Parathyroid adenoma (tissue), 2 donors: ENCODE measurements at regions not wholly inside any gene's neighbourhood (a gene's known extent, or its start where the extent isn't known, plus 50 kb on each side); places are given as distances from the start of the nearest gene placed in this dataset.

Experiments
- H2AFZ ChIP-seq: fragments of 300-600 bp; sonication (generic); one replicate; pipeline ENCODE4 v1.7.0; 2017; ENCODE audit warnings: antibody characterized with exemption, mild to moderate bottlenecking
- H3K27ac ChIP-seq: fragments of 300-600 bp; sonication (generic); one replicate; pipeline ENCODE4 v1.7.0; 2017
- H3K27me3 ChIP-seq: fragments of 300-600 bp; sonication (generic); one replicate; pipeline ENCODE4 v1.7.0; 2017; ENCODE audit warnings: low read length; ENCODE audit not compliant: control insufficient read depth, insufficient read depth
- H3K36me3 ChIP-seq: fragments of 300-600 bp; sonication (generic); one replicate; pipeline ENCODE4 v1.7.0; 2017; ENCODE audit warnings: low read length; ENCODE audit not compliant: control insufficient read depth, insufficient read depth
- H3K4me1 ChIP-seq: fragments of 300-600 bp; sonication (generic); one replicate; pipeline ENCODE4 v1.7.0; 2017; ENCODE audit warnings: control low read depth
- H3K4me2 ChIP-seq: fragments of 300-600 bp; sonication (generic); one replicate; pipeline ENCODE4 v1.7.0; 2017; ENCODE audit warnings: low read length
- H3K4me3 ChIP-seq: fragments of 300-600 bp; sonication (generic); one replicate; pipeline ENCODE4 v1.7.0; 2017; ENCODE audit warnings: low read depth, low read length
- H3K79me2 ChIP-seq: fragments of 300-600 bp; sonication (generic); one replicate; pipeline ENCODE4 v1.7.0; 2017; ENCODE audit warnings: control low read depth
- H3K9ac ChIP-seq: fragments of 300-600 bp; sonication (generic); one replicate; pipeline ENCODE4 v1.7.0; 2017; ENCODE audit warnings: mild to moderate bottlenecking
- H3K9me3 ChIP-seq: fragments of 300-600 bp; sonication (generic); one replicate; pipeline ENCODE4 v1.7.0; 2017; ENCODE audit warnings: low read length; ENCODE audit not compliant: control insufficient read depth
- TF ChIP-seq, protein P1 (sequence below): fragments of 300-600 bp; sonication (generic); IDR thresholded peaks from one replicate; pipeline ENCODE4 v1.7.0; 2017; ENCODE audit warnings: antibody characterized with exemption, mild to moderate bottlenecking
- donor health status: primary hyperparathyroidism.

DNA sequence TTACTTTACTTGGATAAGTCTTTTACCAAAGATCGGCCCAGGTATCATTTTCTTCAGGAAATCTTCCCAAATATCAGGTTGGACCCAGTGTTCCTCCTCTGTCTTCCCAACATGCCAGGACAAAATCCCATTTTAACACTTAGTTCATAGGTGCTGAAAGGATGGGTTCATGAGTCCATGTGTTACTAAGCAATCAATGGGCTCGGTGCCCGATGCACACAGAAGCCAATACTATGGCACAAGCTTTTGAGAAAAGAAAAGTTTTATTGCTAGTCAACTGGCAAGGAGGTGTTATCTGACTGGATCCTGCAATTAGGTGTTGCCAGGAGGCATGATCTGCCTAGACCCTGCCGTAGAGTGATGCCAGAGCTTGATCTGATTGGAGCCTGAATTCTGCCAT is 133.3 kb upstream of the SLC44A3 start:
- Histone ChIP-seq H3K27ac (no peak overlapping the region), H3K36me3 (no peaks in the 10 kb centered on the region), H3K9me3 (no peaks in the 10 kb centered on the region), H3K4me1 (no peaks in the 10 kb centered on the region), H3K4me3 (no peak overlapping the region), H3K9ac (no peak overlapping the region), H3K27me3 (no peaks in the 10 kb centered on the region), H3K79me2 (no peaks in the 10 kb centered on the region), H2AFZ (no peak overlapping the region), H3K4me2 (no peak overlapping the region)
- TF ChIP-seq, protein P1, sequence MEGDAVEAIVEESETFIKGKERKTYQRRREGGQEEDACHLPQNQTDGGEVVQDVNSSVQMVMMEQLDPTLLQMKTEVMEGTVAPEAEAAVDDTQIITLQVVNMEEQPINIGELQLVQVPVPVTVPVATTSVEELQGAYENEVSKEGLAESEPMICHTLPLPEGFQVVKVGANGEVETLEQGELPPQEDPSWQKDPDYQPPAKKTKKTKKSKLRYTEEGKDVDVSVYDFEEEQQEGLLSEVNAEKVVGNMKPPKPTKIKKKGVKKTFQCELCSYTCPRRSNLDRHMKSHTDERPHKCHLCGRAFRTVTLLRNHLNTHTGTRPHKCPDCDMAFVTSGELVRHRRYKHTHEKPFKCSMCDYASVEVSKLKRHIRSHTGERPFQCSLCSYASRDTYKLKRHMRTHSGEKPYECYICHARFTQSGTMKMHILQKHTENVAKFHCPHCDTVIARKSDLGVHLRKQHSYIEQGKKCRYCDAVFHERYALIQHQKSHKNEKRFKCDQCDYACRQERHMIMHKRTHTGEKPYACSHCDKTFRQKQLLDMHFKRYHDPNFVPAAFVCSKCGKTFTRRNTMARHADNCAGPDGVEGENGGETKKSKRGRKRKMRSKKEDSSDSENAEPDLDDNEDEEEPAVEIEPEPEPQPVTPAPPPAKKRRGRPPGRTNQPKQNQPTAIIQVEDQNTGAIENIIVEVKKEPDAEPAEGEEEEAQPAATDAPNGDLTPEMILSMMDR = no peak

DNA sequence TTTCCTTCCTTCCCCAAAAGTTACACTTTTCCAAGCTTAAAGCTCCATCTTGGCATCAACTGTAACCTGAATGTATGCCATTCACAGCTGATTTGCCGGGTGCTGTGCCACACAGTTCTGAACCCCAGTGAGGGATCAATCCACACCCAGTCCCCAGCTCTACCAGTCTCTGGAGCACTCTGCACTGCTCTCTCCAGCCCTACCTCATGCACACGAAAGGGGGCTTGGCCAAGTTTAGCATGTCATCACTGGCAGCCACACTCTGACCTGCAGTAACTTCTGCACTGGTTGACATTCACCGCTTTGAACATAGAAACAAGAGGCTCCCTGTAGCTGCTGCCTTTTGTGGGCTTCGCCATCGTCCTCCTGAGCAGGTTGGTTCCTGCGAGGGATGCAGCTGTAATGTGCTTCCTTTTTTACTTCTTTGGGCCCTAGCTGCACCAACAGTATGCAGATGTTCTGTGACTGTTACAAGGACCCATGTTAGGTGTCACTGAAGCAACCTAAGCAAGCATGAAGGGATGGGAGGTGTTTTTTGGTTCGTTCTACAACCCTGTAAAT is 135.4 kb upstream of the SLC44A3 start:
- no peak overlapping the region for H3K4me2 ChIP-seq
- no peaks in the 10 kb centered on the region for H3K4me1 ChIP-seq
- H3K79me2 ChIP-seq = no peaks in the 10 kb centered on the region
- no peak overlapping the region for H3K4me3 ChIP-seq
- no peaks in the 10 kb centered on the region for H3K9me3 ChIP-seq
- TF ChIP-seq, protein P1 = no peak
- no peaks in the 10 kb centered on the region for H3K27me3 ChIP-seq
- H3K9ac ChIP-seq = no peak overlapping the region
- no peak overlapping the region for H2AFZ ChIP-seq
- no peaks in the 10 kb centered on the region for H3K36me3 ChIP-seq
- H3K27ac ChIP-seq = no peak overlapping the region

DNA sequence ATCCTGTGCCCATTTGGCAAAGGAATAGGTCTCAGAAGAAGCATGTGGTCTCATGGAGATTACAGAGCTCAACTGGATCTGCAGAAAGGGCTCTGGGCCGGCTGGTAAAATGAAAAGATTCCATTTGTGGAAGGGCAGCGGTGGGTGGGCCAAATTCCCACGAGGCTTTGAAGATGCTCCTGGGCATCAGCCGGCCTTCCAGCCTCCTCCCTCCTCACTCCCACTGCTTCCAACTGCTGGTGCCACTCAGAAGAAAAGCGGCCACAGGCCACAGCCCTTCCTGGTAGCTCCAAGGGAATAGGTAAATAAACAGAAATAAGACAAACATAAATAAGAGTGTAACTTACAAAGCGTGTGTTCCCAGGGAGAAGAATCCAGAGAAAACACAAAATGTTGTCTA is 136.3 kb upstream of the SLC44A3 start:
- H3K4me1 ChIP-seq = no peaks in the 10 kb centered on the region
- TF ChIP-seq, protein P1 = no peak
- H3K9me3 ChIP-seq = no peaks in the 10 kb centered on the region
- H3K9ac ChIP-seq = no peak overlapping the region
- no peak overlapping the region for H3K4me3 ChIP-seq
- H3K27me3 ChIP-seq = no peaks in the 10 kb centered on the region
- no peak overlapping the region for H2AFZ ChIP-seq
- no peak overlapping the region for H3K27ac ChIP-seq
- no peak overlapping the region for H3K4me2 ChIP-seq
- no peaks in the 10 kb centered on the region for H3K79me2 ChIP-seq
- no peaks in the 10 kb centered on the region for H3K36me3 ChIP-seq

DNA sequence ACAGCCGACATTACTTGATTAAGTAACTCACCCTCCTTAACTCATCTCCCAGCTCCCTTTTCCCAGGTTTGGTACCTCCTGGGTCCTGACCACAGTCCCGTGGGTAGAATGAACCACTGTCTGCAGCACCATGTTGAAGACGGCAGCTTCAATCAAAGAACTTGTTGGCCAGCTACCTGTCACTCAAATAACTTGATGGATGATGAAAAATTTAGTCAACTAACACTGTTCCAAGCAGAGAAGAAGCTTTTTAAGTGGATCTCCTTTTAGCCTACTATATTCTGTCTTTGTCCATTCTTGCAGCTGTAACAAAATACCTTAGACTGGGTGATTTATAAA is 138.4 kb upstream of the F3 start:
- no peak overlapping the region for H3K27ac ChIP-seq
- H3K27me3 ChIP-seq = no peaks in the 10 kb centered on the region
- H3K9me3 ChIP-seq = no peaks in the 10 kb centered on the region

More for the DNA sequence above, 138.4 kb upstream of the F3 start:
- H3K4me2 ChIP-seq = no peak overlapping the region
- H3K79me2 ChIP-seq = no peaks in the 10 kb centered on the region
- H3K9ac ChIP-seq = no peak overlapping the region
- TF ChIP-seq, protein P1 = no peak
- H2AFZ ChIP-seq = no peak overlapping the region
- no peak overlapping the region for H3K4me3 ChIP-seq
- H3K36me3 ChIP-seq = no peaks in the 10 kb centered on the region
- peaks cover 2% of the 10 kb centered on the region for H3K4me1 ChIP-seq
